ENCODE measurements at regions not wholly inside any gene's neighbourhood (a gene's known extent, or its start where the extent isn't known, plus 50 kb on each side); places are given as distances from the start of the nearest gene placed in this dataset.

GRCh38 chr4:121226362-121226761, 62.2 kb upstream of the TNIP3 start:
- no peaks in the 10 kb centered on the region for H3K23me2 ChIP-seq (ENCODE audit: low read depth, low read length)
- ChIA-PET CTCF (ENCODE audit: partially characterized antibody) (interaction anchor here (0.6 to 2.5 kb wide), 3 partner anchors 23 to 36 kb away, joined by 3 to 13 read pairs (median 7); no protein-coding TSS in a partner anchor), POLR2A (ENCODE audit: partially characterized antibody) (no interaction called here)
- no peak overlapping the region for H2BK5ac ChIP-seq (ENCODE audit: low read depth, low read length)
- H4K20me1 ChIP-seq (replicated peaks in 1 of 2; ENCODE audit: control insufficient read depth in 1 of 2, insufficient read depth in 2 of 2, low read length in 2 of 2): no peaks in the 10 kb centered on the region
- H2BK20ac ChIP-seq (ENCODE audit: low read length): no peak overlapping the region
- no peak overlapping the region for H2AK5ac ChIP-seq (ENCODE audit: low read depth, low read length)
- H3K27ac ChIP-seq (ENCODE audit: low read depth, low read length): no peak overlapping the region
- H3K14ac ChIP-seq (ENCODE audit: insufficient read length): no peak overlapping the region
- H2AFZ ChIP-seq (ENCODE audit: low read length): no peak overlapping the region
- no peak overlapping the region for H3K4me3 ChIP-seq (ENCODE audit: extremely low read depth in 1 of 4, insufficient read depth in 2 of 4, low read depth in 3 of 4, low read length in 4 of 4)
- H4K5ac ChIP-seq (ENCODE audit: insufficient read length, low read depth, low read length): no peak overlapping the region
- no peak overlapping the region for H2BK120ac ChIP-seq (replicated peaks; ENCODE audit: low read depth, low read length)
- H3K9ac ChIP-seq (replicated peaks in 1 of 4; ENCODE audit: extremely low read depth in 1 of 4, low read depth in 3 of 4, low read length in 3 of 4): no peak overlapping the region
- peaks cover 0 to 1% (median 0%) of the 10 kb centered on the region in 4 experiments; a peak in 1 of 7 replicates for H3K27me3 ChIP-seq (replicated peaks in 1 of 4; ENCODE audit: control insufficient read depth in 3 of 4, extremely low read depth in 1 of 4, insufficient read depth in 3 of 4, low read length in 3 of 4)
- 74% methylated on average over 4 of the region's 4 CpGs; no CpG with 5 or more reads in 1 of the 2 experiments for WGBS, 2 experiments (ENCODE audit: extremely low coverage in 1 of 2, insufficient coverage in 1 of 2, insufficient read length in 1 of 2, insufficient replicate concordance in 2 of 2, low coverage in 1 of 2, low lambda C conversion rate in 2 of 2, missing lambda C conversion rate in 1 of 2)
- H3K79me2 ChIP-seq (ENCODE audit: control insufficient read depth in 1 of 2, insufficient read depth in 2 of 2, low read length in 2 of 2): no peaks in the 10 kb centered on the region
- H3K18ac ChIP-seq (ENCODE audit: extremely low read depth, low read length): no peak overlapping the region
- no peaks in the 10 kb centered on the region for H3K36me3 ChIP-seq (ENCODE audit: control insufficient read depth in 2 of 4, insufficient read depth in 4 of 4, low read length in 3 of 4)
- no peak for DNase-seq (ENCODE audit: low read depth in 1 of 2, low spot score in 2 of 2)
- FAIRE-seq: peak; percentile 19
- H3K4me2 ChIP-seq (ENCODE audit: insufficient read depth in 1 of 2, low read depth in 2 of 2, low read length in 2 of 2): no peak overlapping the region
- no peaks in the 10 kb centered on the region for H3K9me3 ChIP-seq (ENCODE audit: insufficient read depth in 2 of 2, low read depth in 1 of 2, low read length in 1 of 2)
- no peak overlapping the region for H4K8ac ChIP-seq (ENCODE audit: extremely low read depth, insufficient read depth, low read length)
- H4K91ac ChIP-seq (replicated peaks; ENCODE audit: insufficient read length, low read length): no peak overlapping the region
- no peak overlapping the region for H3K56ac ChIP-seq (replicated peaks; ENCODE audit: insufficient read length, low read depth, low read length)
- no peak overlapping the region for H3K23ac ChIP-seq (ENCODE audit: insufficient read length)
- no peaks in the 10 kb centered on the region for H3K79me1 ChIP-seq (ENCODE audit: low read depth, low read length)
- peaks cover 0 to 2% (median 0%) of the 10 kb centered on the region in 4 experiments; a peak in 1 of 7 replicates for H3K4me1 ChIP-seq (replicated peaks in 1 of 4; ENCODE audit: control insufficient read depth in 3 of 4, insufficient read depth in 4 of 4, low read length in 3 of 4)
- no peak overlapping the region for H3K4ac ChIP-seq (replicated peaks; ENCODE audit: insufficient read length, low read depth, low read length)
- H2BK12ac ChIP-seq (ENCODE audit: low read depth, low read length): no peak overlapping the region
- no peak overlapping the region for H2BK15ac ChIP-seq (ENCODE audit: low read length)
- TF ChIP-seq, protein P1, sequence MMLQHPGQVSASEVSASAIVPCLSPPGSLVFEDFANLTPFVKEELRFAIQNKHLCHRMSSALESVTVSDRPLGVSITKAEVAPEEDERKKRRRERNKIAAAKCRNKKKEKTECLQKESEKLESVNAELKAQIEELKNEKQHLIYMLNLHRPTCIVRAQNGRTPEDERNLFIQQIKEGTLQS (IDR thresholded peaks at IDR 0.05; ENCODE audit: insufficient read depth, low read depth, low read length): no peak
- TF ChIP-seq CBX5 (IDR thresholded peaks at IDR 0.05; ENCODE audit: low read depth, low read length) (no peak), TEAD4 (IDR thresholded peaks at IDR 0.05; ENCODE audit: low read depth, low read length) (no peak), SP4 (IDR thresholded peaks at IDR 0.05; ENCODE audit: low read length) (no peak), POU5F1 (IDR thresholded peaks at IDR 0.05; ENCODE audit: low read depth, low read length) (no peak), MAX (IDR thresholded peaks at IDR 0.05) (no peak), RAD21 (IDR thresholded peaks at IDR 0.05 in 1 of 2, conservative IDR thresholded peaks at IDR 0.05 in 1 of 2; ENCODE audit: low read depth in 2 of 2, low read length in 2 of 2) (no peak), TBP (IDR thresholded peaks at IDR 0.05; ENCODE audit: low read depth, low read length) (no peak), E2F6 (IDR thresholded peaks at IDR 0.05) (no peak), SAP30 (IDR thresholded peaks at IDR 0.05; ENCODE audit: insufficient read depth, insufficient replicate concordance, low read length) (no peak), FOSL1 (IDR thresholded peaks at IDR 0.05; ENCODE audit: insufficient read depth, low read depth, low read length) (no peak), NANOG (IDR thresholded peaks at IDR 0.05; ENCODE audit: insufficient read depth, low read depth, low read length, poor library complexity, severe bottlenecking) (no peak), NRF1 (IDR thresholded peaks at IDR 0.05; ENCODE audit: low read depth, low read length) (no peak)
